HEK293 (cell line): ENCODE measurements at regions not wholly inside any gene's neighbourhood (a gene's known extent, or its start where the extent isn't known, plus 50 kb on each side); places are given as distances from the start of the nearest gene placed in this dataset.
"Not testable (repeated sequence)": the region's sequence is repeated elsewhere in the genome, so short reads cannot be mapped to it uniquely, and the experiment has no call there.

Experiments
- ZFP37 ChIP-seq: fragments of 450-650 bp; formaldehyde crosslinking; IDR thresholded peaks from 2 replicates; pipeline ENCODE4 v1.5.1; 2016; ENCODE audit warnings: missing biosample characterization, missing genetic modification characterization
- ZNF549 ChIP-seq: fragments of 450-650 bp; IDR thresholded peaks from 2 replicates; pipeline ENCODE4 v1.5.1; 2018; ENCODE audit warnings: missing biosample characterization, missing genetic modification characterization, mild to moderate bottlenecking, inconsistent platforms, moderate library complexity
- ZNF558 ChIP-seq: fragments of 450-650 bp; formaldehyde crosslinking; IDR thresholded peaks from 2 replicates; pipeline ENCODE4 v1.5.1; 2016; ENCODE audit warnings: missing biosample characterization, missing genetic modification characterization
- TF ChIP-seq, protein P1 (sequence below): fragments of 450-650 bp; formaldehyde crosslinking; IDR thresholded peaks from 2 replicates; pipeline ENCODE4 v1.5.1; 2016; ENCODE audit warnings: missing biosample characterization, missing genetic modification characterization
- TF ChIP-seq, protein P2 (sequence below): fragments of 450-650 bp; IDR thresholded peaks from 2 replicates; pipeline ENCODE4 v1.5.1; 2018; ENCODE audit warnings: missing biosample characterization, missing genetic modification characterization
- TF ChIP-seq, protein P3 (sequence below): fragments of 450-650 bp; formaldehyde crosslinking; IDR thresholded peaks from 2 replicates; pipeline ENCODE4 v1.5.1; 2016; ENCODE audit warnings: missing biosample characterization, missing genetic modification characterization, low read depth

DNA sequence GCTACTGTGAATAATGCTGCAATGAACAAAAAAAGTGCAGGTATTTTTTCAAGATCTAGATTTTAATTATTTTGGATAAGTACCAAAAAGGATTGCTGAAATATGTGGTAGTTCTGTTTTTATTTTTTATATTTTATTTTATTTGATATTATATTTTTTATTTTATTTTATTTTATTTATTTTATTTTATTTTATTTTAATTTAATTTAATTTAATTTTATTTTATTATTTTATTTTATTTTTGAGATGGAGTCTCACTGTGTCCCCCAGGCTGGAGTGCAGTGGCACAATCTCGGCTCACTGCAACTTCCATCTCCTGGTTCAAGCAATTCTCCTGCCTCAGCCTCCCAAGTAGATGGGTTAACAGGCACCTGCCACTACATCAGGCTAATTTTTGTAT lies 416.5 kb downstream of the NEBL start:
- not testable (repeated sequence) for TF ChIP-seq ZFP37, ZNF558, ZNF549 (tag by site-specific recombination)
- TF ChIP-seq, protein P1, sequence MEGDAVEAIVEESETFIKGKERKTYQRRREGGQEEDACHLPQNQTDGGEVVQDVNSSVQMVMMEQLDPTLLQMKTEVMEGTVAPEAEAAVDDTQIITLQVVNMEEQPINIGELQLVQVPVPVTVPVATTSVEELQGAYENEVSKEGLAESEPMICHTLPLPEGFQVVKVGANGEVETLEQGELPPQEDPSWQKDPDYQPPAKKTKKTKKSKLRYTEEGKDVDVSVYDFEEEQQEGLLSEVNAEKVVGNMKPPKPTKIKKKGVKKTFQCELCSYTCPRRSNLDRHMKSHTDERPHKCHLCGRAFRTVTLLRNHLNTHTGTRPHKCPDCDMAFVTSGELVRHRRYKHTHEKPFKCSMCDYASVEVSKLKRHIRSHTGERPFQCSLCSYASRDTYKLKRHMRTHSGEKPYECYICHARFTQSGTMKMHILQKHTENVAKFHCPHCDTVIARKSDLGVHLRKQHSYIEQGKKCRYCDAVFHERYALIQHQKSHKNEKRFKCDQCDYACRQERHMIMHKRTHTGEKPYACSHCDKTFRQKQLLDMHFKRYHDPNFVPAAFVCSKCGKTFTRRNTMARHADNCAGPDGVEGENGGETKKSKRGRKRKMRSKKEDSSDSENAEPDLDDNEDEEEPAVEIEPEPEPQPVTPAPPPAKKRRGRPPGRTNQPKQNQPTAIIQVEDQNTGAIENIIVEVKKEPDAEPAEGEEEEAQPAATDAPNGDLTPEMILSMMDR: not testable (repeated sequence)
- TF ChIP-seq, protein P2, sequence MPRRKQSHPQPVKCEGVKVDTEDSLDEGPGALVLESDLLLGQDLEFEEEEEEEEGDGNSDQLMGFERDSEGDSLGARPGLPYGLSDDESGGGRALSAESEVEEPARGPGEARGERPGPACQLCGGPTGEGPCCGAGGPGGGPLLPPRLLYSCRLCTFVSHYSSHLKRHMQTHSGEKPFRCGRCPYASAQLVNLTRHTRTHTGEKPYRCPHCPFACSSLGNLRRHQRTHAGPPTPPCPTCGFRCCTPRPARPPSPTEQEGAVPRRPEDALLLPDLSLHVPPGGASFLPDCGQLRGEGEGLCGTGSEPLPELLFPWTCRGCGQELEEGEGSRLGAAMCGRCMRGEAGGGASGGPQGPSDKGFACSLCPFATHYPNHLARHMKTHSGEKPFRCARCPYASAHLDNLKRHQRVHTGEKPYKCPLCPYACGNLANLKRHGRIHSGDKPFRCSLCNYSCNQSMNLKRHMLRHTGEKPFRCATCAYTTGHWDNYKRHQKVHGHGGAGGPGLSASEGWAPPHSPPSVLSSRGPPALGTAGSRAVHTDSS (tag by site-specific recombination): not testable (repeated sequence)
- TF ChIP-seq, protein P3, sequence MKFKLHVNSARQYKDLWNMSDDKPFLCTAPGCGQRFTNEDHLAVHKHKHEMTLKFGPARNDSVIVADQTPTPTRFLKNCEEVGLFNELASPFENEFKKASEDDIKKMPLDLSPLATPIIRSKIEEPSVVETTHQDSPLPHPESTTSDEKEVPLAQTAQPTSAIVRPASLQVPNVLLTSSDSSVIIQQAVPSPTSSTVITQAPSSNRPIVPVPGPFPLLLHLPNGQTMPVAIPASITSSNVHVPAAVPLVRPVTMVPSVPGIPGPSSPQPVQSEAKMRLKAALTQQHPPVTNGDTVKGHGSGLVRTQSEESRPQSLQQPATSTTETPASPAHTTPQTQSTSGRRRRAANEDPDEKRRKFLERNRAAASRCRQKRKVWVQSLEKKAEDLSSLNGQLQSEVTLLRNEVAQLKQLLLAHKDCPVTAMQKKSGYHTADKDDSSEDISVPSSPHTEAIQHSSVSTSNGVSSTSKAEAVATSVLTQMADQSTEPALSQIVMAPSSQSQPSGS (tag by site-specific recombination): not testable (repeated sequence)
